Motor neuron (in vitro differentiated cells): ENCODE measurements at regions not wholly inside any gene's neighbourhood (a gene's known extent, or its start where the extent isn't known, plus 50 kb on each side); places are given as distances from the start of the nearest gene placed in this dataset.
A peak's percentile ranks its signal among the peaks of the same experiment; 100 is the strongest.

Experiments used
- ATAC-seq, 8 experiments: fragments of 200-7000 bp; cut with Tn5 transposase; replicated peaks in 6 of 8; 2 replicates each; pipeline ENCODE4 v1.8.0; 2021; ENCODE audit warnings: mild to moderate bottlenecking in 8 of 8, moderate library complexity in 8 of 8
- H3K27ac ChIP-seq, 2 donors: fragments of 250-450 bp; sonication (Bioruptor Pico); 2 replicates each; pipeline ENCODE4 v1.9.0; 2021; ENCODE audit warnings: antibody characterized with exemption in 2 of 2, mild to moderate bottlenecking in 2 of 2, moderate library complexity in 1 of 2
- H3K4me1 ChIP-seq, 2 donors: fragments of 250-450 bp; sonication (Bioruptor Pico); replicated peaks in 1 of 2; 2 replicates each; pipeline ENCODE4 v1.6.1; 2021; ENCODE audit warnings: antibody characterized with exemption in 2 of 2, mild to moderate bottlenecking in 2 of 2, moderate library complexity in 1 of 2
- H3K4me3 ChIP-seq, 5 donors: fragments of 250-450 bp; sonication (Bioruptor Pico); 2 replicates each; pipeline ENCODE4 v1.9.0; 2021; ENCODE audit warnings: antibody characterized with exemption in 5 of 5, mild to moderate bottlenecking in 5 of 5, moderate library complexity in 4 of 5
- WGBS, 10 experiments: fragments of 450-650 bp; shearing (Covaris generic); methylation state at CpG; one replicate each; pipeline ENCODE4 v1.0.0; 2022; 5-methylcytosine and 5-hydroxymethylcytosine counted together
- in situ Hi-C, 9 experiments: fragments of 400-800 bp; cut with MboI; loops; one replicate each; pipeline ENCODE4 v1.15.0; 2021; ENCODE audit warnings: low sequenced_read_pairs in 9 of 9, low pct_unique_long_range_greater_than_20kb in 2 of 9; ENCODE audit not compliant: unreplicated experiment in 9 of 9

- ATAC-seq: no peak
- peaks cover 5 to 7% of the 10 kb centered on the region in 2 donors for H3K4me1 ChIP-seq
- no peak overlapping the region for H3K27ac ChIP-seq
- in situ Hi-C loops: no loop called here
- H3K4me3 ChIP-seq: no peak overlapping the region
Observed at GRCh38 chr2:185436787-185437372, 301.7 kb upstream of the FSIP2 start.

DNA sequence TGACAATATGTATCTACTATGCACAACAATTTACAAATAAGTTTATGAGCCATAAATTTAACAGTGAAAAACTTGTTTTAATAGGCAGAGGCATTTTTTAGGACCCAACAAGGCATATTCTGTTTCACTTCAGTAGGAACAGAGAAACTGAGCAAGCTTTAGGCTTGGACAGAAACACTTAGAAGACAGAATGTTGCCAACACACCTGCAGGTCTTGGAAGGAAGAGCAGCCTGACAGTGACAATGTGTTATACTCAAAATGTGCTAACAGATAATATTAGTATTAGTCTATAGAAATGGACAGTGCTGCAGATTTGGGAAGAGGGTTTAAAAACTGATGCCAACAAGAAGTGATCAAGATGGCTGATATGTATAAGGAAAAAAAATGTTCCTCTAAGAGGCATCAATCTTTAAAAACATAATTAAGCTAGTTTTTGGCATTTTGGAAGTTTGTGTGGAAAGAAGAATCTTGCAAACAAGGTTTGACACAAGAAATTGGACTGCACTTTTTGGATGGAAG, 297.1 kb upstream of the FSIP2 start:
- no peak overlapping the region for H3K4me3 ChIP-seq
- in situ Hi-C loops: no loop called here
- H3K4me1 ChIP-seq: no peaks in the 10 kb centered on the region
- no peak for ATAC-seq
- no peak overlapping the region for H3K27ac ChIP-seq

DNA sequence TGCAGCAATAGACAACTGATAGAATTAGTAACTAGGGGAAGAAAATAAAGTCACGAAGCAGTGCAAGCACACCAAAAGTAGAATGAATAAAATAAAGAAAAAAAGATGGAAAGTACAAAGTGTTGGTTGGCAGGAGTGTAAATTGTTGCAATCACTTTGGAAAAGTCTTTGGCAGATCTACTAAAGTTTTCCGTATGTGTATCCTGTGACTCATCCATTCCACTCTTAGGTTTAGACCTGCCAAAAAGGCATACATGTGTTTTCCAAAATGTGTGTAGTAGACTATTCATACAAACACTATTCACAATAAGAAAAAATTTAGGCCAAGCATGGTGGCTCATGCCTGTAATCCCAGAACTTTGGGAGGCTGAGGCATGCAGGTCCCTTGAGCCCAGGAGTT, 282.1 kb upstream of the FSIP2 start:
- in situ Hi-C loops: no loop called here
- H3K27ac ChIP-seq: no peak overlapping the region

GRCh38 chr2:185463481-185463880, 275.1 kb upstream of the FSIP2 start:
- in situ Hi-C loops: no loop called here
- H3K4me3 ChIP-seq: no peak overlapping the region
- no peak for ATAC-seq
- 41 to 100% (median 85%) methylated on average over 1 to 3 of the region's 3 CpGs; no CpG with 5 or more reads in 2 of the 10 experiments for WGBS, 10 experiments
- no peak overlapping the region for H3K27ac ChIP-seq
- H3K4me1 ChIP-seq: no peaks in the 10 kb centered on the region

More for the DNA sequence above, 282.1 kb upstream of the FSIP2 start:
- Histone ChIP-seq H3K4me1 (no peaks in the 10 kb centered on the region), H3K4me3 (no peak overlapping the region)
- WGBS, 10 experiments: 0 to 100% (median 95%) methylated on average over 2 of the region's 2 CpGs
- ATAC-seq: peak in 1 of 8 experiments; percentile 28

DNA sequence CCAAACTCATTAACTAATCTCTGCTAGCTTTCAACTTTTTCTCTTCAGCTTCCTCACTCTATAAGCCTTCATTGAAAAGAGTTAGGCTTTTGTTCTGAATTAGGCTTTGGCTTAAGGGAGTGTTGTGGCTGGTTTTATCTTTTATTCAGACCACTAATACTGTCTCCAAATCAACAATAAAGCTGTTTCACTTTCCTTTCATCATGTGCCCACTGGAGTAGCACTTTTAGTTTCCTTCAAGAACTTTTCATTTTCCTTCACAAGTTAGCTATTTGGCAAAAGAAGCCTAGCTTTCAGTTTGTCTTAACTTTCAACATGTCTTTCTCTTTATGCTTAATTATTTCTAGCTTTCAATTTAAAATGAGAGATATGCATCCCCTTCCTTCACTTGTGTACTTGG, 271.7 kb upstream of the FSIP2 start:
- ATAC-seq: no peak
- Histone ChIP-seq H3K27ac (no peak overlapping the region), H3K4me3 (no peak overlapping the region), H3K4me1 (no peaks in the 10 kb centered on the region)
- in situ Hi-C loops: no loop called here

DNA sequence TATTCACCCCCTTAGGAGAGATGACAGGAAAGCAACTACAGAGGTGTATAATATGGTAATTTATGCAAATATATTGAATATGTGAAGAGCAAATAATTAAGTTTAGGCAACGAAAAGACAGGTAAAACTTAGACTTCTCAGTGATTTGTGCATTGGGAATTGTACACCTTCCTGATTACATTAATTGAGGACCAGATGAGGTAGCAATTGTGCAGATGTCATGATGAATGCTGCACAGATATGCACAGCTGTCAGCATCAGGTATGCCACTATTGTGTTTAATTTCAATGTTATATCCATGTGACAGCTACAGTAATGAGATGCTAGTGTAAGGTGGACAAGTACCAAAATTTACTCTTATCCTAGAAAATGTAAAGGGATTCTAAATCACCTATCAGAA, 267.2 kb upstream of the FSIP2 start:
- Histone ChIP-seq H3K4me3 (no peak overlapping the region), H3K4me1 (no peaks in the 10 kb centered on the region), H3K27ac (no peak overlapping the region)
- in situ Hi-C loops: no loop called here
- WGBS, 10 experiments: 0 to 100% (median 89%) methylated on average over 1 of the region's 1 CpG; no CpG with 5 or more reads in 2 of the 10 experiments
- ATAC-seq: no peak

- WGBS, 10 experiments: 20 to 100% (median 80%) methylated on average over 1 of the region's 5 CpGs; no CpG with 5 or more reads in 7 of the 10 experiments
- ATAC-seq: no peak
- Histone ChIP-seq H3K4me3 (no peak overlapping the region), H3K4me1 (no peaks in the 10 kb centered on the region), H3K27ac (no peak overlapping the region)
- in situ Hi-C loops: no loop called here
Observed at GRCh38 chr2:185472574-185472973, 266.0 kb upstream of the FSIP2 start.

DNA sequence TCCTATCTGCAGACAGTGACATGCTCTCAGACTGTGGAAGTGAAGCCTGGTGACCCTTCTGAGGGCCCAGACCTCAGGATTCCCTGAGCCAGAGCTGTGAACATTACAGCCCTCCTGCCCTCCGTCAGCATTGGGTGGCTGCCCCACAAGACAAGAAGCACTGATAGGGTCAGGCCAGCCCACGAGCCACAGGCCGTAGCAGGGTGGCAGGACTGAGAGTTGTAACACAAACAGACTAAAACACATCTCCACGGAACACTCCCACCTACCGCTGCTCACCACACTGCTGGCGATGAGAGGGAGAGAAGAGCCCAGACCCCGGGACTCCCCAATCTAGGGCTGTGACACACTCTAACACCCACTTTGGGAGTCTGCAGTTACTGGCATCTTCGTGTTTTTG, 264.8 kb upstream of the FSIP2 start:
- no peaks in the 10 kb centered on the region for H3K4me1 ChIP-seq
- no peak overlapping the region for H3K27ac ChIP-seq
- H3K4me3 ChIP-seq: no peak overlapping the region
- WGBS, 10 experiments: 20 to 93% (median 90%) methylated on average over 3 to 5 of the region's 8 CpGs; no CpG with 5 or more reads in 7 of the 10 experiments
- no peak for ATAC-seq
- in situ Hi-C loops: no loop called here

- in situ Hi-C loops: no loop called here
- 29 to 54% (median 33%) methylated on average over 1 of the region's 1 CpG; no CpG with 5 or more reads in 5 of the 10 experiments for WGBS, 10 experiments
- no peak for ATAC-seq
- H3K27ac ChIP-seq: no peak overlapping the region
- H3K4me1 ChIP-seq: no peaks in the 10 kb centered on the region
- no peak overlapping the region for H3K4me3 ChIP-seq
Observed at GRCh38 chr2:185475914-185476313, 262.7 kb upstream of the FSIP2 start.

GRCh38 chr2:185477452-185477851, 261.2 kb upstream of the FSIP2 start:
- no peak for ATAC-seq
- 21 to 100% (median 90%) methylated on average over 1 to 2 of the region's 2 CpGs; no CpG with 5 or more reads in 2 of the 10 experiments for WGBS, 10 experiments
- Histone ChIP-seq H3K27ac (no peak overlapping the region), H3K4me3 (no peak overlapping the region), H3K4me1 (no peaks in the 10 kb centered on the region)
- in situ Hi-C loops: no loop called here

DNA sequence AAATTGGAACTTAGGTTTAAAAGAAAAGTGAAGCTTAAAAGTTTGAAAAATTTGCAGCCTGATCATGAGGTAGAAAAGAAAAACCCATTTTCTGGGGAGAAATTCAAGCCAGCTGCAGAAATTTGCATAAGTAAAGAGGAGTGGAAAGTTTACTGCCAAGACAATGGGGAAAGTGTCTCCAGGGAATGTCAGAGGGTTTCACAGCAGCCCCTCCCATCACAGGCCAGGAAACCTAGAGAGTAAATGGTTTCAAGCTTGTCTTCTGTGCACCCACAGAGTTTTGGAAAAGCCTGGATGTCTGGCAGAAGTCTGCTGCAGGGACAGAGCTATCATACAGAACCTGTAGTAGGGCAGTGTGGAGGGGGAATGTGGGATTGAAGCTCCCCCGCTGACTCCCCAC, 254.0 kb upstream of the FSIP2 start:
- Histone ChIP-seq H3K4me1 (no peaks in the 10 kb centered on the region), H3K4me3 (no peak overlapping the region), H3K27ac (no peak overlapping the region)
- ATAC-seq: no peak
- in situ Hi-C loops: no loop called here
- 89% methylated on average over 1 of the region's 1 CpG; no CpG with 5 or more reads in 9 of the 10 experiments for WGBS, 10 experiments

DNA sequence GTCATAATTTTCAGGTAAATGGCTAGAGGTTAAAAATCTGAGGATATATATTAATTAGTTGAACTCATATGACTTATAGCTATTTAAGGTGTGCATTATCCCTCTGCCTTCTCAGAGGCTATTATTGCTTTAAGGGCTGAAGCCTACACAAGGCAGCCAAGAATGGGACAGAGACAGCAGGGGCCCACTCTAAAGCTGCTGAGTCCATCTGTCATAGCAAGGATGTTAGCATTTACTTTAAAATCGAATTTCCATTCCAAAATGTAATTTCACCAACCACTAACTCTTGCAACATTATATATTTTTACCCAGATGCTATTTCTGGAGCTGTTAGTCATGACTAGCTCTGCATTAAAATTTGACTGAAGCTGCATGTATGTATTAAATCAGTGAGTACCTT, 236.3 kb upstream of the FSIP2 start:
- H3K27ac ChIP-seq: no peak overlapping the region
- in situ Hi-C loops: no loop called here
- no peak overlapping the region for H3K4me3 ChIP-seq
- ATAC-seq: no peak
- no peaks in the 10 kb centered on the region for H3K4me1 ChIP-seq
- 0 to 57% (median 8%) methylated on average over 1 of the region's 1 CpG; no CpG with 5 or more reads in 2 of the 10 experiments for WGBS, 10 experiments

DNA sequence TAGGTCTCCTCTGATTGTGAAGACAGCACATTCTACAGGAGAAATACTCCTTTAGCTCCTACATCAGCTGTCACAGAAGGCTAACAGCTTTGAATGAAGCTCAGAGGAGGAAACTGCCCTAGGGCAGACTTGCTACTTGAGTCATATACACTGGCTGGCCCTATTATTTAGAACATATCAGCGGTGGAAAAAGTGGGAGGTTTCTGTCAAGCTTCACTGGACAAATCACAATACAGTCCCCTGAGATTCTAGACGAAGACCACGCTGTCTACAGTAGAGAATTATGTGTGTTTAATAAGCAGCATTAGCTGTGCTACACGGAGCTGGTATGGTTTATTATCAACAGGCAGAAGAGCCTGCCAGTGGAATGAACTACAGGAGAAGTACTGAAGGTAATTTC, 230.9 kb upstream of the FSIP2 start:
- no peak overlapping the region for H3K27ac ChIP-seq
- no peak overlapping the region for H3K4me3 ChIP-seq
- peak in 5 of 8 experiments; percentile 62 to 91 (median 88) for ATAC-seq
- H3K4me1 ChIP-seq: no peaks in the 10 kb centered on the region
- WGBS, 10 experiments: 0 to 80% (median 56%) methylated on average over 1 to 4 of the region's 4 CpGs; no CpG with 5 or more reads in 3 of the 10 experiments
- in situ Hi-C loops: no loop called here

DNA sequence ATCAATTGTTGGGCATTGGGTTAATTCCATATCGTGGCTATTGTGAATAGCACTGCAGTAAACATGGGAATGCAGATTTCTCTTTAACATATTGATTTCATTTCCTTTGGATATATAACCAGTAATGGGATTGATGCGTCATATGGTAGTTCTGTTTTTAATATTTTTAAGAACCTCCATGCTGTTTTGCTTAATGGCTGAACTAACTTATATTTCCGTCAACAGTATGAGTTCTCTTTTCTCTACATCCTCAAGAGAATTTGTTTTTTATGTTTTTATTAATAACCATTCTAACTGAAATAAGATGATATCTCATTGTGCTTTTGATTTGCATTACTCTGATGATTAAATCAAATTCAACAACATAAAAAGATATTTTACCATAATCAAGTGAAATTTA, 228.5 kb upstream of the FSIP2 start:
- Histone ChIP-seq H3K4me3 (no peak overlapping the region), H3K27ac (no peak overlapping the region), H3K4me1 (no peaks in the 10 kb centered on the region)
- in situ Hi-C loops: no loop called here
- WGBS, 10 experiments: 4 to 100% (median 87%) methylated on average over 1 to 3 of the region's 3 CpGs
- ATAC-seq: no peak
